Loucy (cell line): ENCODE measurements at regions not wholly inside any gene's neighbourhood (a gene's known extent, or its start where the extent isn't known, plus 50 kb on each side); places are given as distances from the start of the nearest gene placed in this dataset.

ENCODE experiments used
- EZH2phosphoT487 ChIP-seq: fragments of 200-600 bp; IDR thresholded peaks from 2 replicates; pipeline ENCODE4 v1.6.1; 2018; ENCODE audit warnings: antibody characterized with exemption, mild to moderate bottlenecking, moderate library complexity, borderline replicate concordance
- TF ChIP-seq, protein P1 (sequence below): fragments of 200-600 bp; sonication (generic); conservative IDR thresholded peaks from 2 replicates; pipeline ENCODE4 v1.5.1; 2014; ENCODE audit warnings: mild to moderate bottlenecking, antibody characterized with exemption, low read length

DNA sequence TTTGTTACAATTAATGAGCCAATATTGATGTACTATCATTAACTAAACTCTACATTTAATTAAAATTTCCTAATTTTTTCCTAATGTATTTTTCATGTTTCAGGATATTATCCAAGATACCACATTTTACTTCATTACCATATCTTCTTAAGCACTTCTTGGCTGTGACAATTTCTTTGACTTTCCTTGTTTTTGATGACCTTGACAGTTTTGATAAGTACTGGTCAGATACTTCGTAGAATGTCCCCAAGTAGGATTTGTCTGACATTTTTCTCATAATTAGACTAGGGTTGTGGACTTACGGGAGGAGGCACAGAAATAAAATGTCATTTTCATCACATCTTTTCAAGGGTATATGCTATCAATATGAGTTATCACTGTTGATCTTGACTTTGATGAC lies 700.9 kb downstream of the BCL11B start:
- TF ChIP-seq, protein P1, sequence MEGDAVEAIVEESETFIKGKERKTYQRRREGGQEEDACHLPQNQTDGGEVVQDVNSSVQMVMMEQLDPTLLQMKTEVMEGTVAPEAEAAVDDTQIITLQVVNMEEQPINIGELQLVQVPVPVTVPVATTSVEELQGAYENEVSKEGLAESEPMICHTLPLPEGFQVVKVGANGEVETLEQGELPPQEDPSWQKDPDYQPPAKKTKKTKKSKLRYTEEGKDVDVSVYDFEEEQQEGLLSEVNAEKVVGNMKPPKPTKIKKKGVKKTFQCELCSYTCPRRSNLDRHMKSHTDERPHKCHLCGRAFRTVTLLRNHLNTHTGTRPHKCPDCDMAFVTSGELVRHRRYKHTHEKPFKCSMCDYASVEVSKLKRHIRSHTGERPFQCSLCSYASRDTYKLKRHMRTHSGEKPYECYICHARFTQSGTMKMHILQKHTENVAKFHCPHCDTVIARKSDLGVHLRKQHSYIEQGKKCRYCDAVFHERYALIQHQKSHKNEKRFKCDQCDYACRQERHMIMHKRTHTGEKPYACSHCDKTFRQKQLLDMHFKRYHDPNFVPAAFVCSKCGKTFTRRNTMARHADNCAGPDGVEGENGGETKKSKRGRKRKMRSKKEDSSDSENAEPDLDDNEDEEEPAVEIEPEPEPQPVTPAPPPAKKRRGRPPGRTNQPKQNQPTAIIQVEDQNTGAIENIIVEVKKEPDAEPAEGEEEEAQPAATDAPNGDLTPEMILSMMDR, result no peak
- TF ChIP-seq EZH2phosphoT487, result no peak
